ENCODE measurements at regions not wholly inside any gene's neighbourhood (a gene's known extent, or its start where the extent isn't known, plus 50 kb on each side); places are given as distances from the start of the nearest gene placed in this dataset.

- DNase-seq (ENCODE audit: low spot score in 2 of 2), result no peak
- intact Hi-C loops (cut with DNase I), result no loop called here
These were observed 86.1 kb upstream of the STX18 start for GRCh38 chr4:4627906-4628305.

GRCh38 chr4:4627111-4627510, 85.3 kb upstream of the STX18 start:
- Histone ChIP-seq H3K36me3 (no peaks in the 10 kb centered on the region), H3K4me3 (no peak overlapping the region), H3K4me1 (no peaks in the 10 kb centered on the region), H3K9me3 (no peaks in the 10 kb centered on the region), H3K27me3 (no peaks in the 10 kb centered on the region), H3K27ac (no peak overlapping the region)
- no peak for TF ChIP-seq CTCF (IDR thresholded peaks at IDR 0.05)
- intact Hi-C loops (cut with DNase I), result no loop called here
- DNase-seq (ENCODE audit: low spot score in 2 of 2), result no peak

More at GRCh38 chr4:4627906-4628305, 86.1 kb upstream of the STX18 start:
- no peaks in the 10 kb centered on the region for H3K36me3 ChIP-seq
- no peaks in the 10 kb centered on the region for H3K27me3 ChIP-seq
- no peaks in the 10 kb centered on the region for H3K4me1 ChIP-seq
- H3K27ac ChIP-seq, result no peak overlapping the region
- H3K9me3 ChIP-seq, result no peaks in the 10 kb centered on the region
- TF ChIP-seq CTCF (IDR thresholded peaks at IDR 0.05), result no peak
- H3K4me3 ChIP-seq, result no peak overlapping the region

GRCh38 chr4:4625488-4625887, 83.6 kb upstream of the STX18 start:
- no peak overlapping the region for H3K4me3 ChIP-seq
- H3K27ac ChIP-seq, result no peak overlapping the region
- no peaks in the 10 kb centered on the region for H3K36me3 ChIP-seq
- intact Hi-C loops (cut with DNase I), result no loop called here
- DNase-seq (ENCODE audit: low spot score in 2 of 2), result no peak
- no peaks in the 10 kb centered on the region for H3K9me3 ChIP-seq
- H3K4me1 ChIP-seq, result no peaks in the 10 kb centered on the region
- H3K27me3 ChIP-seq, result no peaks in the 10 kb centered on the region
- TF ChIP-seq CTCF (IDR thresholded peaks at IDR 0.05), result no peak

- Histone ChIP-seq H3K4me1 (no peaks in the 10 kb centered on the region), H3K27me3 (no peaks in the 10 kb centered on the region), H3K27ac (no peak overlapping the region), H3K9me3 (no peaks in the 10 kb centered on the region), H3K36me3 (no peaks in the 10 kb centered on the region), H3K4me3 (no peak overlapping the region)
- no peak for DNase-seq (ENCODE audit: low spot score in 2 of 2)
- TF ChIP-seq CTCF (IDR thresholded peaks at IDR 0.05), result no peak
- intact Hi-C loops (cut with DNase I), result no loop called here
These were observed 82.5 kb upstream of the STX18 start for GRCh38 chr4:4624276-4624897.

- Histone ChIP-seq H3K4me3 (no peak overlapping the region), H3K4me1 (no peaks in the 10 kb centered on the region), H3K27ac (no peak overlapping the region), H3K36me3 (no peaks in the 10 kb centered on the region), H3K27me3 (no peaks in the 10 kb centered on the region), H3K9me3 (no peaks in the 10 kb centered on the region)
- intact Hi-C loops (cut with DNase I), result no loop called here
- no peak for TF ChIP-seq CTCF (IDR thresholded peaks at IDR 0.05)
- no peak for DNase-seq (ENCODE audit: low spot score in 2 of 2)
These were observed 78.0 kb upstream of the STX18 start for GRCh38 chr4:4619821-4620220.

- TF ChIP-seq CTCF (IDR thresholded peaks at IDR 0.05), result no peak
- Histone ChIP-seq H3K9me3 (no peaks in the 10 kb centered on the region), H3K4me1 (no peaks in the 10 kb centered on the region), H3K27ac (no peak overlapping the region), H3K4me3 (no peak overlapping the region), H3K36me3 (no peaks in the 10 kb centered on the region), H3K27me3 (no peaks in the 10 kb centered on the region)
- intact Hi-C loops (cut with DNase I), result no loop called here
- DNase-seq (ENCODE audit: low spot score in 2 of 2), result no peak
These were observed 77.0 kb upstream of the STX18 start for GRCh38 chr4:4618847-4619246.
